HG02610 (cell line): ENCODE measurements at regions not wholly inside any gene's neighbourhood (a gene's known extent, or its start where the extent isn't known, plus 50 kb on each side); places are given as distances from the start of the nearest gene placed in this dataset.
"Not testable (repeated sequence)": the region's sequence is repeated elsewhere in the genome, so short reads cannot be mapped to it uniquely, and the experiment has no call there.

ENCODE experiments used
- ATAC-seq: cut with Tn5 transposase; IDR thresholded peaks from one replicate; pipeline ENCODE4 v1.9.1; 2021; ENCODE audit warnings: mild to moderate bottlenecking, moderate library complexity; ENCODE audit not compliant: unreplicated experiment

GRCh38 chr15:96638793-96639192 is 308.3 kb downstream of the NR2F2 start:
- no peak for ATAC-seq

GRCh38 chr15:96645796-96646195 is 315.3 kb downstream of the NR2F2 start:
- ATAC-seq = no peak

DNA sequence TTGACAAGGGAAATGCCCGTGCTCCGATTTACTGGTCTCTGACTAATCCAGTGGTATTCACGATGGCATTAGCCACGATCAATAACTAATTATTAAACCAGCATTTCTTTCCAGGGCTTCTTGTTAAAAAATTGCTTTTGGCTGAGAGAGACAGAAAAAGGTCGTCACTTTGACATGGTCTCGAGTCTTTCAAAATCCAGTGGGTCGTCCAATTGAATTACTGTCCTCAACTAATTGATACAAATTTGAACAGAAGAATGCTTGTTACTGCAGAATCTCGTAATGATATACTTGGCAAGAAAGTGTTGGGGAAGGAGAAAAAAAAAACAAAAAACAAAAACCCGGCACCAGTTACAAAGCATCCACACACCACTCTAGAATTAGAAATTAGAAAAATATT is 318.4 kb downstream of the NR2F2 start:
- no peak for ATAC-seq

- ATAC-seq = no peak
Measured at GRCh38 chr15:96657096-96657495, 326.6 kb downstream of the NR2F2 start.

DNA sequence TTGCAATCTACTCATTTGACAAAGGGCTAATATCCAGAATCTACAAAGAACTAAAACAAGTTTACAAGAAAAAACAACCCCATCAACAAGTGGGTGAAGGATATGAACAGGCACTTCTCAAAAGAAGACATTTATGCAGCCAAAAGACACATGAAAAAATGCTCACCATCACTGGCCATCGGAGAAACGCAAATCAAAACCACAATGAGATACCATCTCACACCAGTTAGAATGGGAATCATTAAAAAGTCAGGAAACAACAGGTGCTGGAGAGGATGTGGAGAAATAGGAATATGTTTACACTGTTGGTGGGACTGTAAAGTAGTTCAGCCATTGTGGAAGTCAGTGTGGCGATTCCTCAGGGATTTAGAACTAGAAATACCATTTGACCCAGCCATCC is 336.5 kb downstream of the NR2F2 start:
- ATAC-seq = not testable (repeated sequence)

GRCh38 chr15:96670389-96670788 is 339.9 kb downstream of the NR2F2 start:
- no peak for ATAC-seq

GRCh38 chr15:96672629-96673028 is 342.1 kb downstream of the NR2F2 start:
- ATAC-seq = no peak

DNA sequence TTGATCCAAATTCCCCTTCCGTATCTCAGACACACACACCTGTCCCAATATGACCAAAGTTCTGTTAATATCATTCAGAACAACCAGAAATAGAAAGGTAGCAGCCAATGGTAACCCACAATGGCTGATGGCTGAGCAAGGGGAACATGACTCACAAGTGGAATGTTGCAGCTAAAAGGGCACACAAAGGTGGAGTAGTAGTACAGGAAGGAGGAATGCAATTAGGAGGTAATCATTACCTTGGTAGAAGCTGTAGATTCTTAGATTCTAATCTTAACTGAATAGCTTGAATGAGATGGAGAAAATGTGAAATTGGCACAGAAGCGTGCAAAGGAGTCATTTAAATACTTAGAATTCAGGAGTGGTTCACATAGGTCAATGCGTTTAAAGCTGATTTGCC is 347.9 kb downstream of the NR2F2 start:
- no peak for ATAC-seq

GRCh38 chr15:96687388-96688107 is 357.0 kb downstream of the NR2F2 start:
- no peak for ATAC-seq

GRCh38 chr15:96690733-96691132 is 360.2 kb downstream of the NR2F2 start:
- ATAC-seq = no peak

DNA sequence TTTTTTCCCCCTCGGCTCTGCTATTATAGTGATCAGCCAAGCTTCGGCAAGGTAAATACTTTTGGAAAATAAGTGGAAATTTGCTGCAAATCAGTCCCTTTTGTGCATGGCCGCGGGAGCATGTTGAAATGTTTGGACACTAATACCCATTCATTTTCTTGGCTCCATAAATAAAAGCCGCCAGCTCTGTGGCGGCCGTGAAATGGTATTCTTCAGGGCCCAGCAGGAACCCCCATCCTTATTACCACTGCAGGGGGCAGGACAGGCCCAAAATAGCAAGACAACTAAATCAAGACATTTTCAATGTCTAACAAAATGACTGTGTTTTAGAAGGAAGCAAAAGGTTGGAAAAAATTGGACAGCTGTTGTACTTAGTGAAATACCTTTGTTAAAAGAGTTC is 362.3 kb downstream of the NR2F2 start:
- ATAC-seq = no peak

- no peak for ATAC-seq
Measured at GRCh38 chr15:96693515-96693914, 363.0 kb downstream of the NR2F2 start.

DNA sequence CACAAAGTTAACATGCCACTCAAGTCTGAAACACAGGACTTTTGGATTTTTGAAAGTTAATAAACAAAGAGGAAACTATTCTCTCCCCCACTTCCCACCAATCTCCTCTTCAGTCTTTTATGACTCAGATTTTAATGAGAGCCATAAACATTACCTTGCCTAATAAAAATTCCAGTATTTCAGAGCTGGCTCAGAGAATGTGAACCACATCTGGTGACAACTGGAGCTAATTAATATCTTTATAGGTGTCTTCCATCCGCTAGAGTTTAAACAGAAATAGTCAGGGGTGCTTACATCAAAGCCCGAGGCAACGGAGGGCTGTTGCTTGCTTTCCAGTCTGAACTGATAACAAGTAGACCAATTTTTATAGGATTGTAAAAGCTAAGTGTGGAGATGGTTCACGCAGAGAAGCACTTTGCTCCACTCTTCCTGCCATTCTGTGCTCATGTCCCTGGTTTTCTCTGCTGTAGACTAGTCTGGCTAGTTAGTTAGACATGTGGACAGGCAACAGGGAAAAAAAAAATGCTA is 363.6 kb downstream of the NR2F2 start:
- ATAC-seq = no peak

DNA sequence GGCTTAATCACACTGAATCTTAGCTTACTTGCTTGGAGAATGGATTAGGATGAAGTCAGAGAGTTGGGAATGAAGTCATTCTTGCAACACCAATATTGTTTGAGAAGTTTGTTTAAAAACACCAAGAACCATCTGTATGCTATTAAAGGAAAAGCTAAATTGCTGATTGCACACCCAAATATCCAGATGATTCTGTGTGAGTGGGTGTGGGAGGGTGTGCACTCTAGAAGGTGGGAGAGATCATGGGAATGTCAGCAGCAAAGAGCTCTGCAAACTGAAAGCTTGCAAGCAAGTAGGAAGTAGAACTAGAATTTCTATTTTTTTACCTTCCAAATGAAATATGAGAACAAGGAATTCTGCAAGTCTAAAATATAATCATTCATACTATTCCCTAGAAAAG is 364.9 kb downstream of the NR2F2 start:
- no peak for ATAC-seq

DNA sequence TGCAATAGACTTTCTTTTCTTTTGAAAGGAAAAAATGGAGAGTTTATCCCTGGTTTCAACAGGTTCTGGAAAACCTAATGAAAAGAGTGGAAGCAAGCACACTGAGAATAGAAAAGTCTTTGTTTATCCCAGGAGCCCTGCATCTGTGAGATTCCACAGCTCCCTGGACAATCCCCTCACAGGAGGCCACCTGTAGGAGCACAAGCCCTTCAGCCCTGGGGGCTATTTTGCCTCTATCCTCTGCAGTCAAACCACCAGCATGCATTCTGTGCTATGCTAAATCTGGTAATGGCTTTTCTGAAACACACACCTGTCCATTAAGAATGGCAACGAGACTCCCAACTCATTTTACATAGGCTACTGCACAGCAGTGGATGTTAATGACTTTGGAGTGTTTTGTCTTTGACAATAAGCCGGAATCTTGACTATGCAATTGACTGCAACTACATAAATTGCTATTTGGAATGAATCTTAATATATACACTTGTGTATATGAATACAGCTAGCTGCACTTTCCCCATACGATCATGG is 369.4 kb downstream of the NR2F2 start:
- no peak for ATAC-seq

DNA sequence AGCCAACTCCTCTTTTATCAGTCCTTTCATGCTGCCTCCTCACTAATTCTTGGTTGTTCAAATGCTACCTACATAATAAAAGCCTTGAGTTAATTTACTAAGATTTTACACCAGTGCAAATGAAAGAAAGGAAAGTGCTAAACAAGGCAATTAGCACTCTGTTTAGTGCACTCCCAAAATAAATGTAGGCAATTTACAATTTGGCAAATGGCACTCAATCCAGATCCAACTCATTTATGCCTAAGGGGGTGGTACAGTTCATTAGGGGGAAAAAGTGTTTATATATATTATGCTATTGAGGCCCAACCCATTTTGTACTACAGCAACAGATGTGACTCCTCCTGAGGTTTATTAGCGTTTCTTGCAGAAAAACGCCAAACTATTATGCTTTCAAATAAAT is 370.1 kb downstream of the NR2F2 start:
- ATAC-seq = no peak

DNA sequence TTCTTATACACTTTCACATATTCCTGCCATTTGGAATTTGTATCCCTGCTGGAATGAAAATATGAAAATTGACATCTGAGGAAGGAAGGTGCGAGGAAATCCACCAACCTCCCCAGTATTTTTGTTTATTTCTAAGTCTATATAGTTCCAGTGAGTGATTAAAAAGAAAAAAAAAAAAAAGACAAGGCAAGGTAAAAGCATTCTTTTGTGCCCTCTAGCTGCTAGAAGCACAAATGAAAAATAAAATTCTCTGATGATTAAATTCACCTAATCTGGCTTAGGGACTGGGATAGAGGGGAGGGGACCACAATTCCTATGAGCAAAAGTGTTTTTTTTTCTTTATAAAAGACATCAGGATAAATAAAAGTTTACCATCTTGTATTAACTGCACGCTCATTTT is 370.9 kb downstream of the NR2F2 start:
- no peak for ATAC-seq

- ATAC-seq = no peak
Measured at GRCh38 chr15:96701877-96702276, 371.4 kb downstream of the NR2F2 start.

DNA sequence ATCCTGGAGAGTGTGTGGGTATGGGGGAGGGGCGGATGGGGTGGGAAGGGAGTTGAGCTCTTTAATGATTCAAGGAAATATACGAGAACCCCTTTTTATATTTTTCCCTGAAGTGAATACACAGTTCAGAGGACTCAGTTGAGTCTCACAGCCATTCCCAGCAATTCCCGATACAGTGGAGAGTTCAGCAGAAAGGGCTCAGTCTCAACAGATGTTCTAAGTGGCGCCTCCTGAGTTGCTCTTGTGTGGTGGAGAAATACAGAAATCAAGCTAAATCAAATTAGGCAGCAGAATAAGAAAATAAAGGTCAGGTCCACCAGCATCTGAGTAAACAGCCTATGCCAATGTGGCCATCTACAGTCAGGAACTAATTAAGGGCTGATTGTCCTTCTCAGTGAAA is 372.1 kb downstream of the NR2F2 start:
- no peak for ATAC-seq

DNA sequence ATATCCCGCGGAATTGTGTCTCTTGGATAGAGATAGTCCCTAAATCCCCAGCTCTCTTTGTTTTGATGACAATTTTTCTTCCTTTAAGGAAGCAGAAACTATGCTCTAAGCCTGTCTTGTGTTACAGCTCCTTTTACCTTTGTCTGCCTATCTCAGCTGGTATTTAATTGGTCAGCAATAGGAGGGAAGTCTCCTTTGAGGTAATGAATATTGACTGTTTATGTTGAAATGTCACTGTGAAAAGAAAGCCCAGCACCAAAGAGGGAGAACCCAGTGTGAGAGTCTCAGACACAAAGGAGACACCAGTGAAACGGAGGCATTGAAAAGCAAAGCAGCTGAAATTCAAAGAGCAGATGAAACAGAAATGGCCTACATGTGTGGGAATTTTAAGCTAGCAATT is 372.6 kb downstream of the NR2F2 start:
- ATAC-seq = no peak

- no peak for ATAC-seq
Measured at GRCh38 chr15:96703794-96704550, 373.5 kb downstream of the NR2F2 start.

DNA sequence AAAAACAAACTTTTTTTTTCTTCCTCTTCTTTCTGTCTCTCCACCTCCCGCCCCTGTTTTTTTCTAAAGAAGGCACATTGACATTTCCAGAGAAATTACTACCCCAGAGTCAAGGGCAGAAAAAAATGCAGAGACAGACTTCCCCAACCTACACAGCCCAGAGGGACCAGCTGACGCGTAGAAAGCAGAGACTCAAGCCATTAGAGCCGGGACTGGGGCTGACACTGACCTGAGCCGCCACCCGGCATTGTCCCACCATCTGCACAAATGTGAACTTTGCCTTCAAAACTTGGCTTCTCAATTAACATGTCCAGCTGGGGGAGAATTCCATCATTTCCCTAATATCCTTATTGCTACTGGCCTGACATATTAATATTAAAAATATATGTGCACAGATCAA is 385.6 kb downstream of the NR2F2 start:
- no peak for ATAC-seq
